A673 (cell line): ENCODE measurements at regions not wholly inside any gene's neighbourhood (a gene's known extent, or its start where the extent isn't known, plus 50 kb on each side); places are given as distances from the start of the nearest gene placed in this dataset.

Experiments used
- BruUV-seq: library from RNA; stranded (reverse); fragments of 400-500 nt; replicated peaks from 2 replicates; lab custom pipeline; 2021; lab: Mats Ljungman, UMichigan
- CTCF ChIA-PET: fragments of 300-600 bp; sonication (Branson Sonifier 250); formaldehyde crosslinking; loops from one replicate; lab custom pipeline; 2022; ENCODE audit warnings: antibody characterized with exemption; lab: Charles Lee
- POLR2A ChIA-PET: fragments of 300-600 bp; sonication (Branson Sonifier 250); formaldehyde crosslinking; loops from one replicate; lab custom pipeline; 2022; ENCODE audit warnings: antibody characterized with exemption; ENCODE audit not compliant: low non-redundant PET; lab: Charles Lee
- DNase-seq: peaks from one replicate; pipeline ENCODE4 v3.0.0-alpha.2; 2015; ENCODE audit warnings: low spot score
- H3K27ac ChIP-seq: fragments of 200-600 bp; sonication (generic); 2 replicates; pipeline ENCODE4 v1.5.1; 2016; ENCODE audit warnings: mixed run types, low read depth, mild to moderate bottlenecking, mixed read lengths, antibody characterized with exemption, low read length; ENCODE audit not compliant: poor library complexity, severe bottlenecking
- H3K27me3 ChIP-seq: fragments of 200-600 bp; sonication (generic); replicated peaks from 2 replicates; pipeline ENCODE4 v1.6.1; 2017; ENCODE audit warnings: mixed run types, low read depth, mild to moderate bottlenecking, mixed read lengths, antibody characterized with exemption, low read length; ENCODE audit not compliant: insufficient read depth, poor library complexity
- H3K36me3 ChIP-seq: fragments of 200-600 bp; sonication (generic); 2 replicates; pipeline ENCODE4 v1.6.1; 2016; ENCODE audit warnings: mixed run types, mild to moderate bottlenecking, mixed read lengths, antibody characterized with exemption, low read length; ENCODE audit not compliant: insufficient read depth, poor library complexity, severe bottlenecking
- H3K4me1 ChIP-seq: fragments of 200-600 bp; sonication (generic); 2 replicates; pipeline ENCODE4 v1.6.1; 2017; ENCODE audit warnings: mixed run types, mild to moderate bottlenecking, mixed read lengths, antibody characterized with exemption, low read length; ENCODE audit not compliant: insufficient read depth, poor library complexity, severe bottlenecking
- H3K4me3 ChIP-seq: fragments of 200-600 bp; sonication (generic); 2 replicates; pipeline ENCODE4 v1.5.1; 2016; ENCODE audit warnings: low read depth, mixed run types, mild to moderate bottlenecking, mixed read lengths, low read length; ENCODE audit not compliant: poor library complexity, severe bottlenecking
- H3K9me3 ChIP-seq: fragments of 200-600 bp; sonication (generic); 2 replicates; pipeline ENCODE4 v1.6.1; 2016; ENCODE audit warnings: mixed run types, low read depth, mild to moderate bottlenecking, mixed read lengths, antibody characterized with exemption, low read length; ENCODE audit not compliant: poor library complexity, severe bottlenecking
- EZH2 ChIP-seq: fragments of 200-600 bp; sonication (generic); IDR thresholded peaks from 2 replicates; pipeline ENCODE4 v1.6.1; 2017; ENCODE audit warnings: borderline replicate concordance, low read depth, mild to moderate bottlenecking, mixed read lengths, antibody characterized with exemption, low read length; ENCODE audit not compliant: poor library complexity, severe bottlenecking
- intact Hi-C: fragments of 100-400 bp; cut with micrococcal nuclease; formaldehyde crosslinking; loops from one replicate; pipeline ENCODE4 v1.10.0; 2022; ENCODE audit not compliant: unreplicated experiment
- TF ChIP-seq, protein P1 (sequence below): fragments of 300-800, 200-600 bp; sonication (generic); conservative IDR thresholded peaks from 2 replicates; pipeline ENCODE4 v1.5.1; 2017; ENCODE audit warnings: low read depth, mild to moderate bottlenecking, antibody characterized with exemption, low read length, moderate library complexity, mixed read lengths

DNA sequence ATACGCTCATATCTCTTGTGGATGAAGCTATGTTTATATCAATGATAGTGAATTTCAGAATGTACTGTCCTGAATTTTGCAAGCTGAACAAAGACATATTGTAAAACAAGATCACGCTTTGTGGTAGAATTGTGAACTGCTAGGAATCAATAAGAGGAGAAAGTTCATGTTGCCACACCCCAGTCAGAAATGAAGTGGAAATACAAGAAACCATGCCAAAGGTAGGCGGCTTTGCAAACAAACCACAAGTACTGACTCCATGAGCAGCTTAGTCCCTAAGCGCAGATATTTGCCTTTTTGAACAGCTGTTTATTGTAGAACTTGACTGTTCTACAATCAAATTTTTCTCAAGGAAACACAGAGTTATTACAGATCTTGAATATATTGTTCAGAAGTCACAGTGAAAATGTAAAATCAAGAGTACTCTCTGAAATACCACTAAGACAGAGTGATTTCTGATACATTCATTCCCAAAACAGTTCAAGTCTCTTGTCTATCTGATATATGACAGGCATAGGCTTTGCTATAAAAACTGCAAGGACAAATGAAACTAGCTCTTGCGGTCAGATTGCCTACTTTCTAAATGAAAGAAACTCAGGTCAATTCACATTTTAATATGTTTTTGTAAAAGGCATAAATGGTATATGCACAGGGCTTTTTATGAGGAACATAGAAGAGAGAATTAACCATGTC, 120.9 kb upstream of the CDH19 start:
- POLR2A ChIA-PET: no interaction called here
- intact Hi-C loops: no loop called here
- no peak for TF ChIP-seq EZH2
- TF ChIP-seq, protein P1, sequence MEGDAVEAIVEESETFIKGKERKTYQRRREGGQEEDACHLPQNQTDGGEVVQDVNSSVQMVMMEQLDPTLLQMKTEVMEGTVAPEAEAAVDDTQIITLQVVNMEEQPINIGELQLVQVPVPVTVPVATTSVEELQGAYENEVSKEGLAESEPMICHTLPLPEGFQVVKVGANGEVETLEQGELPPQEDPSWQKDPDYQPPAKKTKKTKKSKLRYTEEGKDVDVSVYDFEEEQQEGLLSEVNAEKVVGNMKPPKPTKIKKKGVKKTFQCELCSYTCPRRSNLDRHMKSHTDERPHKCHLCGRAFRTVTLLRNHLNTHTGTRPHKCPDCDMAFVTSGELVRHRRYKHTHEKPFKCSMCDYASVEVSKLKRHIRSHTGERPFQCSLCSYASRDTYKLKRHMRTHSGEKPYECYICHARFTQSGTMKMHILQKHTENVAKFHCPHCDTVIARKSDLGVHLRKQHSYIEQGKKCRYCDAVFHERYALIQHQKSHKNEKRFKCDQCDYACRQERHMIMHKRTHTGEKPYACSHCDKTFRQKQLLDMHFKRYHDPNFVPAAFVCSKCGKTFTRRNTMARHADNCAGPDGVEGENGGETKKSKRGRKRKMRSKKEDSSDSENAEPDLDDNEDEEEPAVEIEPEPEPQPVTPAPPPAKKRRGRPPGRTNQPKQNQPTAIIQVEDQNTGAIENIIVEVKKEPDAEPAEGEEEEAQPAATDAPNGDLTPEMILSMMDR: no peak
- Histone ChIP-seq H3K27me3 (no peaks in the 10 kb centered on the region), H3K9me3 (no peaks in the 10 kb centered on the region), H3K4me3 (no peak overlapping the region), H3K27ac (no peak overlapping the region), H3K36me3 (no peaks in the 10 kb centered on the region), H3K4me1 (no peaks in the 10 kb centered on the region)
- no TSS peak for BruUV-seq
- DNase-seq: no peak
- CTCF ChIA-PET: no interaction called here

DNA sequence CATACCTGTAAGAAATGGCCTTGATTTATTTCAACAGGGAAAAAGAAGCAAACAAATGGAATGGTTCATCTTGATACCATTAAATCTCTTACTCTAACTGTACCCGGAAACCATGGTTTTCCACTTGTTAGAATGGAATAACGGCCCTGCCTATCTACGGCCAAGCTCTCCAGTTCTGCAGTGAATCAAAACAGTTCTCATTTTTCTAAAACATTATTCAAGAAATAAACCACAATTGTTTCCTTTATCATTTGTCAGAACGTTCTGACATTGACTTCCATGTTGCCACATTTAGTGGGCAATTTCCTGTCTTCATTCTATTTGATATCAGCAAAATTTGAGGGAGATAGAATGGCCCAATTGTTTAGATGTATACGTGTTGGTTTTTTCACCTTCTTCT, 118.8 kb upstream of the CDH19 start:
- BruUV-seq: no TSS peak
- DNase-seq: peak; percentile 4
- Histone ChIP-seq H3K4me1 (no peaks in the 10 kb centered on the region), H3K27ac (no peak overlapping the region), H3K36me3 (no peaks in the 10 kb centered on the region), H3K27me3 (no peaks in the 10 kb centered on the region), H3K9me3 (no peaks in the 10 kb centered on the region), H3K4me3 (no peak overlapping the region)
- POLR2A ChIA-PET: no interaction called here
- intact Hi-C loops: no loop called here
- TF ChIP-seq EZH2: no peak
- TF ChIP-seq, protein P1: no peak
- CTCF ChIA-PET: no interaction called here

DNA sequence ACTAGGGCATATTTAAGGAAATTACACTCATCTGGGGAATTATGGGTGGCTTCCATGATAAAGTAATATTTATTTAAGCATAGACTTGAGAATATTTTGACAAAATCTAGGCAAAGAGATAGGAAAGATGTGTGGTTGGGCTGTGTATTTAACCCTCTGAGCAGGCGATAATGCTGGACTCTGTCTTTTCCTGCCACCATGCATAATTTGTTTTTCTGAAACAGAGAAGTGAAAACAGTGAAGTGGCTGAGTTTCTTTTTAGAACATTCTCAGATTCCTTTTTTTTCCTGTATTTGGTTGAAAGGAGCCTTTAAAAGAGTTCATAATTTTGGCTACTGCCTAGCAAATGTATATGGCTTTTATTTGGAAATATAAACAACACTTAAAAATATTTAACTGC, 104.8 kb upstream of the CDH19 start:
- CTCF ChIA-PET: no interaction called here
- no peaks in the 10 kb centered on the region for H3K36me3 ChIP-seq
- no TSS peak for BruUV-seq
- no peak for TF ChIP-seq EZH2
- no peak for DNase-seq
- H3K9me3 ChIP-seq: no peaks in the 10 kb centered on the region
- H3K4me3 ChIP-seq: no peak overlapping the region
- H3K27me3 ChIP-seq: no peaks in the 10 kb centered on the region
- H3K4me1 ChIP-seq: no peaks in the 10 kb centered on the region
- POLR2A ChIA-PET: no interaction called here
- H3K27ac ChIP-seq: no peak overlapping the region
- intact Hi-C loops: no loop called here

DNA sequence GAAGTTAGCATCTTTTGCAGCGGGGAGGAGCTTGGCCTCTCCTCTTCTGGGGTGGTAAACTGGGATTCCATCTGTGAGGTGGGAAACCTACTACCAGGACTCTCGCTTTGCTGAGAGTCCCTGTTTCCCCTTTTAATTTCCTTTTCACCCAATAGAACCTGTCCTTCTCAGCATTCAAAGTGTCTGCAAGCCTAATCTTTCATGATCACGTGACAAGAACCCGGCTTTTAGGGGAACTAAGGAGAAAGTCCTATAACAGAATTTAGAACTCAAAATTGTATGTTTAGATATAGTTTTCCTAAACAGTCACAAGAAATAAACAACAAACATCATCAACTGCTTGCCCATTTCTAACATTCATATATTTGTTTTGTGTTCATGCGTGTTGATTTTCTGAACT, 103.6 kb upstream of the CDH19 start:
- DNase-seq: no peak
- no peaks in the 10 kb centered on the region for H3K27me3 ChIP-seq
- no peaks in the 10 kb centered on the region for H3K4me1 ChIP-seq
- intact Hi-C loops: no loop called here
- CTCF ChIA-PET: no interaction called here
- H3K36me3 ChIP-seq: no peaks in the 10 kb centered on the region
- no peak overlapping the region for H3K27ac ChIP-seq
- no peaks in the 10 kb centered on the region for H3K9me3 ChIP-seq
- no peak overlapping the region for H3K4me3 ChIP-seq
- no peak for TF ChIP-seq EZH2
- TF ChIP-seq, protein P1: no peak
- no TSS peak for BruUV-seq
- POLR2A ChIA-PET: no interaction called here
